SK-N-SH (cell line): ENCODE measurements at regions not wholly inside any gene's neighbourhood (a gene's known extent, or its start where the extent isn't known, plus 50 kb on each side); places are given as distances from the start of the nearest gene placed in this dataset.

ENCODE experiments used
- CTCF ChIA-PET: fragments of 300-600, 350-600 bp; formaldehyde crosslinking; extraction: SDS; loops from one replicate; lab custom pipeline; 2021; lab: Yijun Ruan, JAX
- POLR2A ChIA-PET: fragments of 350-600 bp; sonication (Branson Sonifier 250); formaldehyde crosslinking; extraction: SDS; loops from one replicate; lab custom pipeline; 2020; ENCODE audit warnings: antibody characterized with exemption, inconsistent platforms; lab: Yijun Ruan, JAX
- DNase-seq: peaks from one replicate; pipeline ENCODE4 v3.0.0; 2012
- H2AFZ ChIP-seq: fragments of 200-600 bp; sonication (generic); 2 replicates; pipeline ENCODE4 v1.8.1; 2016; ENCODE audit warnings: antibody characterized with exemption, mild to moderate bottlenecking, low read depth
- H3F3A ChIP-seq: fragments of 200-600 bp; sonication (generic); replicated peaks from 2 replicates; pipeline ENCODE3; 2016; ENCODE audit warnings: antibody characterized with exemption, mild to moderate bottlenecking; ENCODE audit not compliant: insufficient read depth
- H3K27ac ChIP-seq, 2 experiments: fragments of 200-500 bp in 1 of 2; fragments of 200-600 bp in 1 of 2; sonication (Bioruptor generic) in 1 of 2; sonication (generic), shearing (Covaris generic) in 1 of 2; 2 replicates each; pipeline versions ENCODE4 v1.5.1 to v1.6.1; 2014 to 2016; ENCODE audit warnings: low read depth in 2 of 2, inconsistent platforms in 1 of 2, low read length in 1 of 2, mild to moderate bottlenecking in 1 of 2, mixed read lengths in 1 of 2
- H3K27me3 ChIP-seq: fragments of 200-600 bp; sonication (generic), shearing (Covaris generic); 2 replicates; pipeline ENCODE4 v1.6.1; 2016; ENCODE audit warnings: mixed run types; ENCODE audit not compliant: insufficient read depth
- H3K36me3 ChIP-seq, 2 experiments: fragments of 200-500 bp in 1 of 2; fragments of 200-600 bp in 1 of 2; sonication (Bioruptor generic) in 1 of 2; sonication (generic) in 1 of 2; replicated peaks in 1 of 2; 2 replicates each; pipeline versions ENCODE3 to v1.5.1; 2014 to 2016; ENCODE audit warnings: low read length in 1 of 2, mild to moderate bottlenecking in 1 of 2; ENCODE audit not compliant: insufficient read depth in 2 of 2, control insufficient read depth in 1 of 2
- H3K4me1 ChIP-seq, 2 experiments: fragments of 200-500 bp in 1 of 2; fragments of 200-600 bp in 1 of 2; sonication (Bioruptor generic) in 1 of 2; sonication (generic), shearing (Covaris generic) in 1 of 2; 2 replicates each; pipeline versions ENCODE4 v1.5.1 to v1.6.1; 2014 to 2016; ENCODE audit warnings: low read depth in 1 of 2, low read length in 1 of 2, mixed run types in 1 of 2; ENCODE audit not compliant: insufficient read depth in 2 of 2, control insufficient read depth in 1 of 2
- H3K4me2 ChIP-seq: fragments of 200-600 bp; sonication (generic), shearing (Covaris generic); 2 replicates; pipeline ENCODE4 v1.6.1; 2017; ENCODE audit warnings: mixed run types
- H3K4me3 ChIP-seq, 2 experiments: fragments of 200-500 bp in 1 of 2; fragments of 200-600 bp in 1 of 2; sonication (Bioruptor generic) in 1 of 2; sonication (generic), shearing (Covaris generic) in 1 of 2; 2 replicates each; pipeline versions ENCODE4 v1.5.1 to v1.8.1; 2014 to 2016; ENCODE audit warnings: low read depth in 2 of 2, inconsistent platforms in 1 of 2, low read length in 1 of 2, mild to moderate bottlenecking in 1 of 2, mixed read lengths in 1 of 2, moderate library complexity in 1 of 2
- H3K79me2 ChIP-seq: fragments of 200-600 bp; sonication (generic); 2 replicates; pipeline ENCODE4 v1.8.1; 2017; ENCODE audit warnings: mild to moderate bottlenecking; ENCODE audit not compliant: insufficient read depth
- H3K9ac ChIP-seq: fragments of 200-600 bp; sonication (generic); 2 replicates; pipeline ENCODE4 v1.6.1; 2017; ENCODE audit warnings: mixed run types
- H3K9me2 ChIP-seq: fragments of 200-600 bp; sonication (generic); 2 replicates; pipeline ENCODE4 v1.6.1; 2017; ENCODE audit warnings: mixed run types
- H3K9me3 ChIP-seq: fragments of 200-600 bp; sonication (generic); 2 replicates; pipeline ENCODE4 v1.6.1; 2017; ENCODE audit warnings: mixed run types, mild to moderate bottlenecking, moderate library complexity
- H4K20me1 ChIP-seq: fragments of 200-600 bp; sonication (generic); 2 replicates; pipeline ENCODE4 v1.6.1; 2017; ENCODE audit warnings: mild to moderate bottlenecking, mixed run types; ENCODE audit not compliant: insufficient read depth
- CHD2 ChIP-seq: fragments of 150-350 bp; IDR thresholded peaks from 2 replicates; pipeline ENCODE4 v1.6.1; 2018; ENCODE audit warnings: low read length; ENCODE audit not compliant: partially characterized antibody
- CTCF ChIP-seq: fragments of 200-600 bp; sonication (generic); IDR thresholded peaks from 2 replicates; pipeline ENCODE4 v1.6.1; 2017; ENCODE audit warnings: antibody characterized with exemption, mild to moderate bottlenecking, moderate library complexity
- FOXM1 ChIP-seq: IDR thresholded peaks from 2 replicates; pipeline ENCODE4 v1.4.0; 2012; ENCODE audit warnings: low read depth, mild to moderate bottlenecking
- PBX3 ChIP-seq: IDR thresholded peaks from 2 replicates; pipeline ENCODE4; 2012
- RCOR1 ChIP-seq: fragments of 150-350 bp; IDR thresholded peaks from 2 replicates; pipeline ENCODE4 v1.6.1; 2017; ENCODE audit warnings: antibody characterized with exemption, low read length
- REST ChIP-seq: IDR thresholded peaks from 2 replicates; pipeline ENCODE4 v1.6.1; 2012; ENCODE audit warnings: mild to moderate bottlenecking, low read depth, low read length, moderate library complexity
- TAF1 ChIP-seq: IDR thresholded peaks from 2 replicates; pipeline ENCODE4 v1.6.1; 2012; ENCODE audit warnings: low read depth, mild to moderate bottlenecking, low read length, moderate library complexity, borderline replicate concordance
- USF2 ChIP-seq: fragments of 150-350 bp; IDR thresholded peaks from 2 replicates; pipeline ENCODE4 v1.6.1; 2017; ENCODE audit warnings: antibody characterized with exemption, low read length, low read depth, borderline replicate concordance
- YY1 ChIP-seq: IDR thresholded peaks from 2 replicates; pipeline ENCODE4 v1.4.0; 2012; ENCODE audit warnings: low read depth, mild to moderate bottlenecking
- ZBTB33 ChIP-seq: IDR thresholded peaks from 2 replicates; pipeline ENCODE4 v1.4.0; 2012; ENCODE audit warnings: low read depth, borderline replicate concordance
- WGBS: methylation state at CpG from one replicate; pipeline ENCODE4 v1.1.6; 2017; ENCODE audit warnings: low lambda C conversion rate; 5-methylcytosine and 5-hydroxymethylcytosine counted together

- no peak for TF ChIP-seq REST
- TF ChIP-seq, all 33 proteins: peak for 0
Measured at GRCh38 chr5:163867324-163867723, 361.9 kb downstream of the MAT2B start (continued).

- Histone ChIP-seq H4K20me1 (no peaks in the 10 kb centered on the region), H3K9me3 (no peaks in the 10 kb centered on the region), H3K4me3 (no peak overlapping the region), H3K9me2 (no peaks in the 10 kb centered on the region), H3K36me3 (no peaks in the 10 kb centered on the region), H3K79me2 (no peaks in the 10 kb centered on the region), H3K27me3 (no peaks in the 10 kb centered on the region), H3K4me2 (no peak overlapping the region), H3K27ac (no peak overlapping the region), H2AFZ (no peak overlapping the region), H3F3A (no peaks in the 10 kb centered on the region), H3K4me1 (no peaks in the 10 kb centered on the region; a peak in 2 of 4 replicates), H3K9ac (no peak overlapping the region)
- DNase-seq = no peak
- WGBS = 65% methylated on average over 3 of the region's 3 CpGs
- TF ChIP-seq USF2 = no peak
- ChIA-PET CTCF (no interaction called here), POLR2A (no interaction called here)
Measured at GRCh38 chr5:163867738-163868137, 362.3 kb downstream of the MAT2B start.

GRCh38 chr5:163869581-163869980, 364.2 kb downstream of the MAT2B start:
- no peak overlapping the region for H2AFZ ChIP-seq
- CTCF ChIA-PET = no interaction called here
- H3K9me3 ChIP-seq = no peaks in the 10 kb centered on the region
- no peaks in the 10 kb centered on the region for H3F3A ChIP-seq
- H3K4me1 ChIP-seq = no peaks in the 10 kb centered on the region; a peak in 2 of 4 replicates
- POLR2A ChIA-PET = no interaction called here
- H3K27me3 ChIP-seq = no peaks in the 10 kb centered on the region
- no peaks in the 10 kb centered on the region for H3K79me2 ChIP-seq
- no peak overlapping the region for H3K27ac ChIP-seq
- H3K4me3 ChIP-seq = no peak overlapping the region
- TF ChIP-seq RCOR1 (no peak), ZBTB33 (no peak), CTCF (no peak), TAF1 (no peak), PBX3 (no peak), YY1 (no peak), CHD2 (no peak), FOXM1 (no peak), REST (no peak)
- no peaks in the 10 kb centered on the region for H3K9me2 ChIP-seq
- no peaks in the 10 kb centered on the region for H4K20me1 ChIP-seq
- 67% methylated on average over 6 of the region's 6 CpGs for WGBS
- H3K4me2 ChIP-seq = no peak overlapping the region
- H3K9ac ChIP-seq = no peak overlapping the region
- H3K36me3 ChIP-seq = no peaks in the 10 kb centered on the region
- DNase-seq = no peak
